ENCODE measurements at regions not wholly inside any gene's neighbourhood (a gene's known extent, or its start where the extent isn't known, plus 50 kb on each side); places are given as distances from the start of the nearest gene placed in this dataset.
"Not testable (repeated sequence)": the region's sequence is repeated elsewhere in the genome, so short reads cannot be mapped to it uniquely, and the experiment has no call there.

DNA sequence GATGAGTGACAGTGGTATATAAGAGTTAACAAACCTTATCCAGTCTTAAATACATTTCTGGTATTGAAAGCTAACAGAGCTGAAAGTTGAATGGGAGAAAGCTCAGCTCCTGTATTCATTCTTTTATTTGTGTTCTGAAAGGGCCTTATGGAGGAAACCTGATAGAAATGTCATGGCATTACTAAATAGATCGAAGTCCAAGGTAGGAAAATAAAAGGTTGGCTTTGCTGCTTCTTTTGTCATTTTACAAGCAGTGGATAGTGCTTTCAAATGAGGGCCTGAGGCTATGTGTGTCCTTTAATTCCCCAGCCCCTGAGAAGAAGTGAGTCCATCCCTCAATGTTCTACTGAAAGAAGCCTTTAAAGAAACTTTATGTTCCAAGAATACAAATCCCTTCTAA is 974.3 kb upstream of the INTU start:
- Histone ChIP-seq H3K27me3 (replicated peaks in 2 of 5; ENCODE audit: control insufficient read depth in 4 of 5, insufficient read depth in 5 of 5, low read length in 4 of 5) (no peaks in the 10 kb centered on the region), H3K36me3 (ENCODE audit: control insufficient read depth in 4 of 4, insufficient read depth in 4 of 4, low read length in 3 of 4) (no peaks in the 10 kb centered on the region), H3K9me3 (ENCODE audit: control extremely low read depth in 1 of 5, control insufficient read depth in 4 of 5, insufficient read depth in 2 of 5, low read depth in 1 of 5, low read length in 4 of 5) (no peaks in the 10 kb centered on the region), H3K27ac (ENCODE audit: insufficient read depth in 1 of 2, low read depth in 1 of 2, low read length in 2 of 2, poor library complexity in 1 of 2, severe bottlenecking in 2 of 2) (no peak overlapping the region), H3K4me1 (ENCODE audit: control extremely low read depth in 1 of 4, control insufficient read depth in 4 of 4, insufficient read depth in 4 of 4, low read length in 3 of 4) (no peaks in the 10 kb centered on the region), H3K4me3 (ENCODE audit: control insufficient read depth in 1 of 7, extremely low read depth in 1 of 7, insufficient read depth in 4 of 7, low read depth in 2 of 7, low read length in 6 of 7) (no peak overlapping the region)
- DNase-seq: no peak
- POLR2A ChIA-PET: no interaction called here
- no CpG with 5 or more reads among the region's 1 CpG for WGBS (ENCODE audit: insufficient coverage)
- CTCF ChIA-PET: no interaction called here

DNA sequence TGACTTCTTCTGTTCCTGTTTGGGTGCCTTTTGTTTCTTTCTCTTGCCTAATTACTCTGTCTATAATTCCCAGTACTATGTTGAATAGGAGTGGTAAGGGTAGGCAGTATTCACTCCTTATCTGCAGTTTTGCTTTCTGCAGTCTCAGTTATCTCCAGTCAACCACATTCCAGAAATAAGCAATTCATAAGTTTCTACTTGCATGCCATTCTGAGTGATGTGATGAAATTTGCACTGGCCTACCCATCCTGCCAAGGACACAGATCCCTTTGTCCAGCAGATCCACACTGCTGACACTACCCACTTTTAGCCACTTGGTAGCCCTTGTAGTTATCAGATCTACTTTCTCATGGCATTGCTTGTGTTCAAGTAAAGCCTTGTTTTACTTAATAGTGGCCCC is 971.6 kb upstream of the INTU start:
- H3K4me1 ChIP-seq (ENCODE audit: control extremely low read depth in 1 of 4, control insufficient read depth in 4 of 4, insufficient read depth in 4 of 4, low read length in 3 of 4): no peaks in the 10 kb centered on the region
- no peaks in the 10 kb centered on the region for H3K27me3 ChIP-seq (replicated peaks in 2 of 5; ENCODE audit: control insufficient read depth in 4 of 5, insufficient read depth in 5 of 5, low read length in 4 of 5)
- no peak for DNase-seq
- H3K27ac ChIP-seq (ENCODE audit: insufficient read depth in 1 of 2, low read depth in 1 of 2, low read length in 2 of 2, poor library complexity in 1 of 2, severe bottlenecking in 2 of 2): no peak overlapping the region
- H3K4me3 ChIP-seq (ENCODE audit: control insufficient read depth in 1 of 7, extremely low read depth in 1 of 7, insufficient read depth in 4 of 7, low read depth in 2 of 7, low read length in 6 of 7): no peak overlapping the region
- CTCF ChIA-PET: no interaction called here
- POLR2A ChIA-PET: no interaction called here
- H3K36me3 ChIP-seq (ENCODE audit: control insufficient read depth in 4 of 4, insufficient read depth in 4 of 4, low read length in 3 of 4): no peaks in the 10 kb centered on the region
- H3K9me3 ChIP-seq (ENCODE audit: control extremely low read depth in 1 of 5, control insufficient read depth in 4 of 5, insufficient read depth in 2 of 5, low read depth in 1 of 5, low read length in 4 of 5): peaks cover 0 to 3% (median 0%) of the 10 kb centered on the region in 5 experiments

DNA sequence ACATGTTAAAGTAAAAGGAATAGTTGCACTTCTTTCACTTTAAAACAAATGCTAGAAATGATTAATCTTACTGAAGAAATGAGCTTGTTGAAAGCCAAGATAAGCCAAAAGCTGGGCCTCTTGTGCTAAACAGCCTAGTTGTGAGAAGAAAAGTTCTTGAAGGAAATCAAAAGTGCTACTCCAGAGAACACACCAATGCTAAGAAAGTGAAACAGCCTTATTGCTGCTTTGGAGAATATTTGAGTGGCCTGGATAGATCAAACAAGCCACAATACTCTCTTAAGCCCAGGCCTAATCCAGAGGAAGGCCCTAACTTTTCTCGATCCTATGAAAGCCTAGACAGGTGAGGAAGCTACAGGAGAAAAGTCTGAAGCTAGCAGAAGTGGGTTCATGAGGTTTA is 967.9 kb upstream of the INTU start:
- no peak for DNase-seq
- Histone ChIP-seq H3K27me3 (replicated peaks in 2 of 5; ENCODE audit: control insufficient read depth in 4 of 5, insufficient read depth in 5 of 5, low read length in 4 of 5) (no peaks in the 10 kb centered on the region), H3K36me3 (ENCODE audit: control insufficient read depth in 4 of 4, insufficient read depth in 4 of 4, low read length in 3 of 4) (no peaks in the 10 kb centered on the region), H3K27ac (ENCODE audit: insufficient read depth in 1 of 2, low read depth in 1 of 2, low read length in 2 of 2, poor library complexity in 1 of 2, severe bottlenecking in 2 of 2) (no peak overlapping the region), H3K4me1 (ENCODE audit: control extremely low read depth in 1 of 4, control insufficient read depth in 4 of 4, insufficient read depth in 4 of 4, low read length in 3 of 4) (no peaks in the 10 kb centered on the region), H3K4me3 (ENCODE audit: control insufficient read depth in 1 of 7, extremely low read depth in 1 of 7, insufficient read depth in 4 of 7, low read depth in 2 of 7, low read length in 6 of 7) (no peak overlapping the region), H3K9me3 (ENCODE audit: control extremely low read depth in 1 of 5, control insufficient read depth in 4 of 5, insufficient read depth in 2 of 5, low read depth in 1 of 5, low read length in 4 of 5) (peaks cover 0 to 3% (median 0%) of the 10 kb centered on the region in 5 experiments)
- ChIA-PET POLR2A (no interaction called here), CTCF (no interaction called here)
- 50% methylated on average over 1 of the region's 1 CpG for WGBS (ENCODE audit: insufficient coverage)

DNA sequence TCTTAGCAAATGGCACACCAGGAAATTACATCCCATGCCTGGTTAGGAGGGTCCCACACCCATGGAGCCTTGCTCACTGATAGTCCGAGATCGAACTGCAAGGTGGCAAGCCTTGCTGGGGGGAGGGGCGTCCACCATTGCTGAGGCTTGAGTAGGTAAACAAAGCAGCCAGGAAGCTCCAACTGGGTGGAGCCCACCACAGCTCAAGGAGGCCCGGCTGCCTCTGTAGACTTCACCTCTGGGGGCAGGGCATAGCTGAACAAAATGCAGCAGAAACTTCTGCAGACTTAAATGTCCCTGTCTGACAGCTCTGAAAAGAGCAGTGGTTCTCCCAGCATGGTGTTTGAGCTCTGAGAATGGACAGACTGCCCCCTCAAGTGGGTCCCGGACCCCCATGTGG is 962.7 kb upstream of the INTU start:
- H3K36me3 ChIP-seq (ENCODE audit: control insufficient read depth in 4 of 4, insufficient read depth in 4 of 4, low read length in 3 of 4); H3K4me1 ChIP-seq (ENCODE audit: control extremely low read depth in 1 of 4, control insufficient read depth in 4 of 4, insufficient read depth in 4 of 4, low read length in 3 of 4); CTCF ChIA-PET; H3K4me3 ChIP-seq (ENCODE audit: control insufficient read depth in 1 of 7, extremely low read depth in 1 of 7, insufficient read depth in 4 of 7, low read depth in 2 of 7, low read length in 6 of 7); H3K27me3 ChIP-seq (replicated peaks in 2 of 5; ENCODE audit: control insufficient read depth in 4 of 5, insufficient read depth in 5 of 5, low read length in 4 of 5); POLR2A ChIA-PET; H3K27ac ChIP-seq (ENCODE audit: insufficient read depth in 1 of 2, low read depth in 1 of 2, low read length in 2 of 2, poor library complexity in 1 of 2, severe bottlenecking in 2 of 2); DNase-seq; H3K9me3 ChIP-seq (ENCODE audit: control extremely low read depth in 1 of 5, control insufficient read depth in 4 of 5, insufficient read depth in 2 of 5, low read depth in 1 of 5, low read length in 4 of 5): not testable (repeated sequence)
- 94% methylated on average over 5 of the region's 5 CpGs for WGBS (ENCODE audit: insufficient coverage)

DNA sequence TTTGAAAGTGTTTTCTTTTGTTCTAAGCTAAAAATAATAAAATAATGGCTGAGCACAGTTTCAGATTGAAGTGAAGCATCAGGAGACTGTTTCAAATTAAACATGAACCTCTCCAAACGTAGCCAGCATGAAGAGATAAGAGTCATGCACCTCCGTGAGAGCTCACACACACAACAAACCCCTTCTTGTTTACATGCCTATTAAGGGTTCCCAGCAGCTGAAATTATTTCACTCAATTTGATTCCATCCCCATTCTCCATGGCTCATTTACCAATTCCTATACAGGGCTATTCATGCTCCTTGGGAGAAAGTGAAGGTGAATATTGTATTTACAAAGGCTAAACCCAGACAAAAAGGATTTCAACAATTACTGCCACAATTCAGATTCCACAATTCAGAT is 954.1 kb upstream of the INTU start:
- Histone ChIP-seq H3K36me3 (ENCODE audit: control insufficient read depth in 4 of 4, insufficient read depth in 4 of 4, low read length in 3 of 4) (no peaks in the 10 kb centered on the region), H3K9me3 (ENCODE audit: control extremely low read depth in 1 of 5, control insufficient read depth in 4 of 5, insufficient read depth in 2 of 5, low read depth in 1 of 5, low read length in 4 of 5) (no peaks in the 10 kb centered on the region), H3K27ac (ENCODE audit: insufficient read depth in 1 of 2, low read depth in 1 of 2, low read length in 2 of 2, poor library complexity in 1 of 2, severe bottlenecking in 2 of 2) (no peak overlapping the region), H3K4me1 (ENCODE audit: control extremely low read depth in 1 of 4, control insufficient read depth in 4 of 4, insufficient read depth in 4 of 4, low read length in 3 of 4) (no peaks in the 10 kb centered on the region), H3K4me3 (ENCODE audit: control insufficient read depth in 1 of 7, extremely low read depth in 1 of 7, insufficient read depth in 4 of 7, low read depth in 2 of 7, low read length in 6 of 7) (no peak overlapping the region), H3K27me3 (replicated peaks in 2 of 5; ENCODE audit: control insufficient read depth in 4 of 5, insufficient read depth in 5 of 5, low read length in 4 of 5) (no peaks in the 10 kb centered on the region)
- 92% methylated on average over 2 of the region's 2 CpGs for WGBS (ENCODE audit: insufficient coverage)
- ChIA-PET POLR2A (no interaction called here), CTCF (no interaction called here)
- no peak for DNase-seq

DNA sequence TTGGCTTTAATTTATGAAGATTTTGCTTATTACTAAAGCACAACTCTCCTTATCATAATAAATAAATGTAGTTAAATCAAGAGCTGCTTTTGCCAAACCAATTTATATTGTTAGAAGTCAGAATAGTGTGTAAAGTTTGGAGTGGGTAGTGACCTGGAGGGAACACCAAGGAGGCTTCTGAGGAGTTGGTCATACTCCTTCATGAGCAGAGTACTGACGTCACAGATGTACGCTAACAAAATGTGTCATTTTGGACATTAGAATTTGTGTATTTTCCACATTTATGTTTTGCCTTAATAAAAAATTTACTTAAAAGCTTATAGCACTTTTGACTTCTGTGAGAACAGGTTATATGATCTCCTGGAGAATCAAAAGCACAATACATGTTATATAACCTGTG is 953.5 kb upstream of the INTU start:
- CTCF ChIA-PET: no interaction called here

DNA sequence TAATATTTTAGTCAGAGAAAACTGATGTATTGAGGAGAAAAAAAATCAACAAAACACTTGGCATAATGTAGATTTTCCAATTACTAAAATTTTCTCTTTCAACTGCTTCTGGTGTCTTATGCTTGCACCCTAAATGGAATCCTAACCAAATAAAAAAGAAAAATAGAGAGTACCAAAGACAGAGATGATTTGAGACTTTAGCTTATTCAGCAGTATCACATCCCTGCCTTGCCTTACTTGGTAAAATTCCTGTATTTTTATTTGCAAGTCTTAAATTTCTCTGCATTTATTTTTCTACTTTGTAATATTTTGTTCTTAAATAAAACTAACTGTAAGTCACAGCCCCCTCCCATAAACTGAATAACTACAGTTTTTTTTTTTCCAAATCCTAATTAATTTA is 950.5 kb upstream of the INTU start:
- DNase-seq: no peak
- no peaks in the 10 kb centered on the region for H3K4me1 ChIP-seq (ENCODE audit: control extremely low read depth in 1 of 4, control insufficient read depth in 4 of 4, insufficient read depth in 4 of 4, low read length in 3 of 4)
- H3K27ac ChIP-seq (ENCODE audit: insufficient read depth in 1 of 2, low read depth in 1 of 2, low read length in 2 of 2, poor library complexity in 1 of 2, severe bottlenecking in 2 of 2): no peak overlapping the region
- no peaks in the 10 kb centered on the region for H3K36me3 ChIP-seq (ENCODE audit: control insufficient read depth in 4 of 4, insufficient read depth in 4 of 4, low read length in 3 of 4)
- no peak overlapping the region for H3K4me3 ChIP-seq (ENCODE audit: control insufficient read depth in 1 of 7, extremely low read depth in 1 of 7, insufficient read depth in 4 of 7, low read depth in 2 of 7, low read length in 6 of 7)
- ChIA-PET POLR2A (no interaction called here), CTCF (no interaction called here)
- no peaks in the 10 kb centered on the region for H3K9me3 ChIP-seq (ENCODE audit: control extremely low read depth in 1 of 5, control insufficient read depth in 4 of 5, insufficient read depth in 2 of 5, low read depth in 1 of 5, low read length in 4 of 5)
- no peaks in the 10 kb centered on the region for H3K27me3 ChIP-seq (replicated peaks in 2 of 5; ENCODE audit: control insufficient read depth in 4 of 5, insufficient read depth in 5 of 5, low read length in 4 of 5)

More for the DNA sequence above, 953.5 kb upstream of the INTU start:
- Histone ChIP-seq H3K36me3 (ENCODE audit: control insufficient read depth in 4 of 4, insufficient read depth in 4 of 4, low read length in 3 of 4) (no peaks in the 10 kb centered on the region), H3K4me3 (ENCODE audit: control insufficient read depth in 1 of 7, extremely low read depth in 1 of 7, insufficient read depth in 4 of 7, low read depth in 2 of 7, low read length in 6 of 7) (no peak overlapping the region), H3K9me3 (ENCODE audit: control extremely low read depth in 1 of 5, control insufficient read depth in 4 of 5, insufficient read depth in 2 of 5, low read depth in 1 of 5, low read length in 4 of 5) (no peaks in the 10 kb centered on the region), H3K4me1 (ENCODE audit: control extremely low read depth in 1 of 4, control insufficient read depth in 4 of 4, insufficient read depth in 4 of 4, low read length in 3 of 4) (no peaks in the 10 kb centered on the region), H3K27ac (ENCODE audit: insufficient read depth in 1 of 2, low read depth in 1 of 2, low read length in 2 of 2, poor library complexity in 1 of 2, severe bottlenecking in 2 of 2) (no peak overlapping the region), H3K27me3 (replicated peaks in 2 of 5; ENCODE audit: control insufficient read depth in 4 of 5, insufficient read depth in 5 of 5, low read length in 4 of 5) (no peaks in the 10 kb centered on the region)
- no CpG with 5 or more reads among the region's 2 CpGs for WGBS (ENCODE audit: insufficient coverage)
- DNase-seq: no peak
- POLR2A ChIA-PET: no interaction called here

DNA sequence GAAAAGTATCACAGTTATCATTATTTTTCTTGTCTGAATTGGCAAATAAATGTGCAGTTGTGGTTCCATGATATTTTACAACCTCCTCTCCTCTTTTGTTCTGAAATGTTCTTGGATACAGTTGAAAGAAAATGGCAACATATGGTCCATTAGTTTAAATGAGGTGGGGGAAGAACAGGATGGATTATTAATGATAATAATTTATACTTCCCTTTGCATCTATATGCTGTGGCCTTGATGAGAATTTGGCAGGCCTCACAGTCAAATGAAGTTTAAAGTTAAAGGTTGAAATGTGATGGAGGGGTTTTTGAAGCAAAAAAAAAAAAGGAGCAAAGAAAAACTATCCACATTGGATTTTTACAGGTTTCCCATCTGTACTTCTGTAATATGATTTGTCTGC is 946.3 kb upstream of the INTU start:
- ChIA-PET POLR2A (no interaction called here), CTCF (no interaction called here)
- Histone ChIP-seq H3K9me3 (ENCODE audit: control extremely low read depth in 1 of 5, control insufficient read depth in 4 of 5, insufficient read depth in 2 of 5, low read depth in 1 of 5, low read length in 4 of 5) (no peaks in the 10 kb centered on the region), H3K4me3 (ENCODE audit: control insufficient read depth in 1 of 7, extremely low read depth in 1 of 7, insufficient read depth in 4 of 7, low read depth in 2 of 7, low read length in 6 of 7) (no peak overlapping the region), H3K4me1 (ENCODE audit: control extremely low read depth in 1 of 4, control insufficient read depth in 4 of 4, insufficient read depth in 4 of 4, low read length in 3 of 4) (no peaks in the 10 kb centered on the region), H3K36me3 (ENCODE audit: control insufficient read depth in 4 of 4, insufficient read depth in 4 of 4, low read length in 3 of 4) (no peaks in the 10 kb centered on the region), H3K27ac (ENCODE audit: insufficient read depth in 1 of 2, low read depth in 1 of 2, low read length in 2 of 2, poor library complexity in 1 of 2, severe bottlenecking in 2 of 2) (no peak overlapping the region), H3K27me3 (replicated peaks in 2 of 5; ENCODE audit: control insufficient read depth in 4 of 5, insufficient read depth in 5 of 5, low read length in 4 of 5) (no peaks in the 10 kb centered on the region)
- DNase-seq: no peak
